ENCODE measurements at regions not wholly inside any gene's neighbourhood (a gene's known extent, or its start where the extent isn't known, plus 50 kb on each side); places are given as distances from the start of the nearest gene placed in this dataset.

DNA sequence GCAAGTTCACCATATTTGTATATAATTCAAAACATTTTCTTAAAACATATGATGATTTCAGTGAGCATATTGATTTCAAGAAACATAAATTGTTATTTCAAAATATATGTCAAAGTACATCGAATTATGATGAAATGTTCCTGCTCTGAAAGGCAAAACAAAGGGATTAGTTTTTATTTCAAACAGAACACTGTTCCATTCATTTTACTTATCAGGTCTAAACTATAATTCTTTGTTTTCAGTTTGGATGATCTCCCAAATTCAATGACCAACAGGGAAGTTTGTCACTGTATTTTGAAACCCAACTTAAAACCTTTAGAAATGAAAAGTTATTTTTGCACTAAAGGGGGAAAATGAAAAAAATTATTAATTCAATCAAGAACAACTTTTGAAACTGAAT lies 610.2 kb downstream of the SLITRK1 start:
- H3K9me3 ChIP-seq, result no peaks in the 10 kb centered on the region
- H3K27ac ChIP-seq, result no peak overlapping the region
- no peak for DNase-seq
- H3K36me3 ChIP-seq, result no peaks in the 10 kb centered on the region
- no peaks in the 10 kb centered on the region for H3K4me1 ChIP-seq
- no peaks in the 10 kb centered on the region for H3K27me3 ChIP-seq
- intact Hi-C loops (cut with DNase I; ENCODE audit: low total_unique reads), result no loop called here
- TF ChIP-seq POLR2A (IDR thresholded peaks at IDR 0.05) (no peak), CTCF (IDR thresholded peaks at IDR 0.05) (no peak)
- no peak overlapping the region for H3K4me3 ChIP-seq

- Histone ChIP-seq H3K9me3 (no peaks in the 10 kb centered on the region), H3K36me3 (no peaks in the 10 kb centered on the region), H3K4me3 (no peak overlapping the region), H3K27ac (no peak overlapping the region), H3K4me1 (no peaks in the 10 kb centered on the region), H3K27me3 (no peaks in the 10 kb centered on the region)
- intact Hi-C loops (cut with DNase I; ENCODE audit: low total_unique reads), result no loop called here
- TF ChIP-seq POLR2A (IDR thresholded peaks at IDR 0.05) (no peak), CTCF (IDR thresholded peaks at IDR 0.05) (no peak)
- no peak for DNase-seq
These were observed 617.0 kb downstream of the SLITRK1 start for GRCh38 chr13:83265279-83265678.

- no peak for DNase-seq
- TF ChIP-seq CTCF (IDR thresholded peaks at IDR 0.05) (no peak), POLR2A (IDR thresholded peaks at IDR 0.05) (no peak)
- Histone ChIP-seq H3K36me3 (no peaks in the 10 kb centered on the region), H3K27me3 (no peaks in the 10 kb centered on the region), H3K27ac (no peak overlapping the region), H3K4me3 (no peak overlapping the region), H3K9me3 (no peaks in the 10 kb centered on the region), H3K4me1 (no peaks in the 10 kb centered on the region)
- intact Hi-C loops (cut with DNase I; ENCODE audit: low total_unique reads), result no loop called here
These were observed 633.5 kb downstream of the SLITRK1 start for GRCh38 chr13:83248751-83249150.

DNA sequence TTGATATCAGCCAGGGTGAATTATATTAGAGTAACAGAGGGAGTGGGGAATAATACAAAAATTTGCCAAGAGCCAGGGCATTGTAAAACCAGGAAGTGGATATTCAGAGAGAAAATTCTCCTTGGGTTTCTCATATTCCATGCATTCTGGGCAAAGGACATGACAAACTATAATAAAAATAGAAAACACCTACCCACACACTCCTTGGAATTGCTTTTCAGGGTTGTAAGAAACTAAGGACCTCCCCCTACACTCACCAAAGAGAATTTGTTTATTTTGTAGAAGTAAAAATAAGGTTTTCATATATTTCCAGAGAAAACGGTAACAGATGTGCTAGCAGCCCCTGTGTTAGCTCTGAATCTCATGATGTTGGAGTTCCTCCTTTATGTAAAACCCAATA lies 649.6 kb downstream of the SLITRK1 start:
- Histone ChIP-seq H3K4me1 (no peaks in the 10 kb centered on the region), H3K27ac (no peak overlapping the region), H3K9me3 (no peaks in the 10 kb centered on the region), H3K36me3 (no peaks in the 10 kb centered on the region), H3K27me3 (no peaks in the 10 kb centered on the region), H3K4me3 (no peak overlapping the region)
- no peak for DNase-seq
- intact Hi-C loops (cut with DNase I; ENCODE audit: low total_unique reads), result no loop called here
- TF ChIP-seq CTCF (IDR thresholded peaks at IDR 0.05) (no peak), POLR2A (IDR thresholded peaks at IDR 0.05) (no peak)

GRCh38 chr13:83229574-83230305 lies 652.5 kb downstream of the SLITRK1 start:
- Histone ChIP-seq H3K27me3 (no peaks in the 10 kb centered on the region), H3K9me3 (no peaks in the 10 kb centered on the region), H3K4me1 (no peaks in the 10 kb centered on the region), H3K36me3 (no peaks in the 10 kb centered on the region), H3K4me3 (no peak overlapping the region), H3K27ac (no peak overlapping the region)
- DNase-seq, result no peak
- intact Hi-C loops (cut with DNase I; ENCODE audit: low total_unique reads), result no loop called here
- no peak for TF ChIP-seq POLR2A (IDR thresholded peaks at IDR 0.05)
- TF ChIP-seq CTCF (IDR thresholded peaks at IDR 0.05), result no peak
